VCaP (cell line): ENCODE measurements at regions not wholly inside any gene's neighbourhood (a gene's known extent, or its start where the extent isn't known, plus 50 kb on each side); places are given as distances from the start of the nearest gene placed in this dataset.
"Not testable (repeated sequence)": the region's sequence is repeated elsewhere in the genome, so short reads cannot be mapped to it uniquely, and the experiment has no call there.

ENCODE experiments used
- H3K27ac ChIP-seq: fragments of 450-650 bp; 2 replicates; pipeline ENCODE4 v1.5.1; 2017
- TF ChIP-seq, protein P1 (sequence below): fragments of 450-650 bp; conservative IDR thresholded peaks from 2 replicates; pipeline ENCODE4 v1.5.1; 2017; ENCODE audit warnings: mild to moderate bottlenecking, moderate library complexity

DNA sequence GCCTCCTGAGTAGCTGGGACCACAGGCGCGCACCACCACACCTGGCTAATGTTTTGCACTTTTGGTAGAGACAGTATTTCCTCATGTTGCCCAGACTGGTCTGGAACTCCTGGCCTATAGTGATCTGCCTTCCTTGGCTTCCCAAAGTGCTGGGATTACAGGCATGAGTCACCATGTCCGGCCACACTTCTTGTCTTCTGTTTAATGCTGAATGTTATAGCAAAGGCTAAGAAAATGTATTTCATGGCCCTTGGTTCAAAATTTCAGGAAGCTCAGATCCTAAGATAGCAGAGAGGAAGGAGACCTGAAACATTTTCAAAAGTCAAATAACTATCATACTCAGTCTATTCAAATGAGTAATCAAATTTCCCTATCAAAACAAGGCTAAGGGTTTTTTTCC lies 229.6 kb downstream of the BAMBI start:
- no peak overlapping the region for H3K27ac ChIP-seq
- TF ChIP-seq, protein P1, sequence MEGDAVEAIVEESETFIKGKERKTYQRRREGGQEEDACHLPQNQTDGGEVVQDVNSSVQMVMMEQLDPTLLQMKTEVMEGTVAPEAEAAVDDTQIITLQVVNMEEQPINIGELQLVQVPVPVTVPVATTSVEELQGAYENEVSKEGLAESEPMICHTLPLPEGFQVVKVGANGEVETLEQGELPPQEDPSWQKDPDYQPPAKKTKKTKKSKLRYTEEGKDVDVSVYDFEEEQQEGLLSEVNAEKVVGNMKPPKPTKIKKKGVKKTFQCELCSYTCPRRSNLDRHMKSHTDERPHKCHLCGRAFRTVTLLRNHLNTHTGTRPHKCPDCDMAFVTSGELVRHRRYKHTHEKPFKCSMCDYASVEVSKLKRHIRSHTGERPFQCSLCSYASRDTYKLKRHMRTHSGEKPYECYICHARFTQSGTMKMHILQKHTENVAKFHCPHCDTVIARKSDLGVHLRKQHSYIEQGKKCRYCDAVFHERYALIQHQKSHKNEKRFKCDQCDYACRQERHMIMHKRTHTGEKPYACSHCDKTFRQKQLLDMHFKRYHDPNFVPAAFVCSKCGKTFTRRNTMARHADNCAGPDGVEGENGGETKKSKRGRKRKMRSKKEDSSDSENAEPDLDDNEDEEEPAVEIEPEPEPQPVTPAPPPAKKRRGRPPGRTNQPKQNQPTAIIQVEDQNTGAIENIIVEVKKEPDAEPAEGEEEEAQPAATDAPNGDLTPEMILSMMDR = no peak

DNA sequence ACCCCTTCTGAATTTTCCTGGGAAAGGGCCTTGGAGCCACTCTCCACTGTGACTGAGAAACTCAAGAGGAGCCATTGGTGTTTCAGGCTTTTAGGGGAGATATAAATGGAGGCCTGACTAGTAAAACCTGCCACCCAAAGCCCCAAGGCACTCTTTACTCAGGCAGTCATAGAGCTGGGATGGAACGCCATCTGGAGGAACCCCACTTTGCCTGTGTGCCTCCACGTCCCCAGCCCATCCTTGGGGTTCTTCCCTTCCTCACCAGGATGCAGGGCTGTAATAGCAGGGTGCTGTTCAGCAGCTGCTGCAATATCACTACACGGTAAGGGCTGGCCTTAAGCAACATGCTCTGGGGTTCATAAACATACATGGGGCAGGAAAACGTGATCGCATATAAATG lies 232.6 kb downstream of the BAMBI start:
- no peak overlapping the region for H3K27ac ChIP-seq
- TF ChIP-seq, protein P1 = no peak

DNA sequence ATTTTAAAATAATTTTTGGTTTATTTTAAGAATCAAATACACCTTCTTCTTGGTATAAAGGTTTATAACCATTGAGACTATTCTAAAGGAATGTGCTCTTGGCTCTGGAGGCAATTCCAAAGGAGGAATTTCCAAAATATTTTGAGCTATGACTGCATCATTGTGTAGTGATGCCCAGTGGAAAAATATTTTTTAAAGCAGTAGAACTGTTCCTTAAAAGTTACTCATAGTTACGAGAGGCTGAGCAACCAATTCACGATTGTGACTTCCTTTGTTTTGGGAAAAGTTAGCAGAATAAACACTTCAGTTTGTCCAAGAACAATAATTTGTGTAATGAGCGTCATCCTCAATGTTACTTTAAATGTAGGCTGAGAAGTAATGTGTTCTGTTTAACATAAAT lies 233.6 kb downstream of the BAMBI start:
- TF ChIP-seq, protein P1 = no peak
- no peak overlapping the region for H3K27ac ChIP-seq

DNA sequence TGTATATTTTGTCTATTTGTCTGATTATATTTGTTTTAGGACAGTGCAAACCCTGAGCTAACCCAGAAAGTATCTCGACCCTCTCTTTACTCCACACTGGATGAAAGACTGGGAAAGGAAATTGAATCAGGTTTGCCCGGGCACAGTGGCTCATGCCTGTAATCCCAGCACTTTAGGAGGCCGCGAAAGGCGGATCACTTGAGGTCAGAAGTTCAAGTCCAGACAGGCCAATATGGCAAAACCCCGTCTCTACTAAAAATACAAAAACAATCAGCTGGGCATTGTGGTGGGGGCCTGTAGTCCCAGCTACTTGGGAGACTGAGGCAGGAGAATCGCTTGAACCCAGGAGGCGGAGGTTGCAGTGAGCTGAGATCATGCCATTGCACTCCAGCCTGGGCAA lies 234.2 kb downstream of the BAMBI start:
- H3K27ac ChIP-seq = not testable (repeated sequence)

DNA sequence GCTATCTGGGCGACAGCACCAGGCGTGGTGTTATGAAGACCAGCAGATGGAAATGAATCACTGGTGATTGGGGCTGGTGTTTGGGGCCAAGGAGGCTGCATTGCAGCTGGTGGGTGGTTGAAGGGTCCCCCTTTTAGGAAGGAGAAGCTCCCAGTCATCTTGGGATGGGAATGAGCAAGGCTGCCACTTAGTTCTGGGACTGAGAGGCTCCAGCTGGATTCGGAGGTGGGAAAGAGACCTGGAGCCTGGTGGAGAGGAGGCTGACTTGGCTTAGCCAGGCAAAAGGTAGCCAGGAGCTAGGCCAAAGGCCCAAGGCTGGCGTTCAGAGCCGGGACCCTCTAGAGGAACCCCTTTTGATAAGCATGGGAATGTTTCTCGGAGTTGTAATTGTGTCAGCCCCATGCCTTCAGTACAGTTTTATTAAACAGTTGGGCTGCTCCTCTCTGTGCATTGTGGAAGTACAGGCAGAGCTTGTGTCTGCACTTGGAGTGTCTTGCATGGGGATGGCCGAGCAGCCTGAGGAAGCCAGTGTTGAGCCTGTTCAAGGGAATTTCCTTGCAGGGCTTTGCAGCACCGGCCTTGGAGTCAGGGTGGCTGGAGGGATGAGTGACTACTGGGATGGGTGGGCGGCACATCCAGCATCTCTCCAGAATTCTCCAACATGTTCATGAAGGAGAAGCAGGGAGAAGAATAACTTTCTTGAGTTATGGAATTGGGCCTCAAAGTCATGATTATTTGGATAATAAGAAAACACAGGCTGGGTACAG lies 234.9 kb downstream of the BAMBI start:
- H3K27ac ChIP-seq = no peak overlapping the region
- TF ChIP-seq, protein P1 = no peak

DNA sequence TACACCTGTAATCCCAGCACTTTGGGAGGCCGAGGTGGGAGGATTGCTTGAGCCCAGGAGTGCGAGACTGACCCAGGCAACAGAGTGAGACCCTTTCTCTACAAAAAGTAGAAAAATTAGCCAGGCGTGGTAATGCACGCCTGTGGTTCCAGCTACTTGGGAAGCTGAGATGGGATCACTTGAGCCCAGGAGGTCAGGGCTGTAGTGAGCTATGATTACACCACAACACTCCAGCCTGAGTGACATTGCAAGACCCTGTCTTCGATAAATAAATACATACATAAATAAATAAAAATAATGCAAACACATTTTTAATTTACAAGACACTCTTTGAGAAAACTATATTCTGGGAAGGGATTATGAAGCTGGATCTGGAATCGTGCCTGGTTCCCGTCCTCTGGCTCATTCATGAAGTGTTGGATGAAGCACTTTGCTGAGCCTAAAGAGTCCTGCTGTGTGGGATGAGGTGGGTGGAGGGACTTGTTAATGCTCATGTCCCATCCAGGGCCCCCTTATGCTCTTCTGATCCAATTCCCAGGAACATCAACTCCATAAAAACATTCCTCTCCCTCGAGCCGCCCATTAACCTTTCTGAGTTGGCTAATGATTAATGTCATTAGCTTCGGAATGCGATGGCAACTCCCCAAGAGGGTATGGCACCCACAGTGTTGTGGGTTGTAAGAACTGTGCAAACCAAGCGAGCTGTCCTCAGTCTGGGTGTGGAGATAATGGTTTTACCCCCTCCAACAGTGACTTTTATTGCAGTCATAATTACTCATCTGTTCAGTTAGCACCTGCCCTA lies 236.3 kb downstream of the BAMBI start:
- H3K27ac ChIP-seq = no peak overlapping the region
- TF ChIP-seq, protein P1 = no peak

DNA sequence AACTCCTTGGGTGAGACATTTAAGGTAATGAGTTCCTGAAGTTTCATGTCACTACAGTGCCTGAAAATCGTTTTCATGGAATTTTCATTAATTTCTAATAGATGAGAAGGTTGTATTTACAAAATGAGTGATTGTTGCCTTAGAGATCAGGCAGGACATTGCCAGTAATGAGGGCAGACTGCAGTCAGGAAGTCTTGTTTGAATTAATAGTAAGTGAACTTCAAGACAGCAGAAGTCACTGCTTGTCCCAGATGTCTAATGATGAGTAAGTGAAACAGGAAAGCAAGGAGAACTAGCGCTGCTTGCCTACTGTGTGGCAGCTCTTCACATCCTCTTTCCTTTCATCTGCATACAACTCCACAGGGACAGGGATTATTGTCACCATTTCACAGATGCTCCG lies 237.4 kb downstream of the BAMBI start:
- TF ChIP-seq, protein P1 = no peak
- H3K27ac ChIP-seq = no peak overlapping the region
